GM12878 (cell line): ENCODE measurements at regions not wholly inside any gene's neighbourhood (a gene's known extent, or its start where the extent isn't known, plus 50 kb on each side); places are given as distances from the start of the nearest gene placed in this dataset.
"Not testable (repeated sequence)": the region's sequence is repeated elsewhere in the genome, so short reads cannot be mapped to it uniquely, and the experiment has no call there.

ENCODE experiments used
- CBX3 ChIP-seq: fragments of 200-600 bp; sonication (generic); IDR thresholded peaks from 2 replicates; pipeline ENCODE4 v1.6.1; 2016; ENCODE audit warnings: low read depth, borderline replicate concordance
- CREB1 ChIP-seq: IDR thresholded peaks from 2 replicates; pipeline ENCODE4 v1.6.1; 2012; ENCODE audit warnings: low read depth, mild to moderate bottlenecking, inconsistent platforms
- POLR2AphosphoS5 ChIP-seq: IDR thresholded peaks from 2 replicates; pipeline ENCODE4 v1.6.1; 2011; ENCODE audit warnings: mild to moderate bottlenecking, low read length, inconsistent platforms
- TARDBP ChIP-seq: IDR thresholded peaks from 2 replicates; pipeline ENCODE4 v1.6.1; 2016; ENCODE audit warnings: borderline replicate concordance
- TF ChIP-seq, protein P1 (sequence below), 3 experiments: IDR thresholded peaks in 2 of 3; conservative IDR thresholded peaks in 1 of 3; 2 replicates each; pipeline ENCODE4 v1.5.1; 2011; ENCODE audit warnings: low read depth in 3 of 3, low read length in 3 of 3, mild to moderate bottlenecking in 3 of 3, control low read depth in 2 of 3, moderate library complexity in 2 of 3, inconsistent platforms in 1 of 3, mixed read lengths in 1 of 3; ENCODE audit not compliant: control insufficient read depth in 2 of 3, insufficient read depth in 1 of 3; ENCODE audit errors: extremely low read depth in 1 of 3

DNA sequence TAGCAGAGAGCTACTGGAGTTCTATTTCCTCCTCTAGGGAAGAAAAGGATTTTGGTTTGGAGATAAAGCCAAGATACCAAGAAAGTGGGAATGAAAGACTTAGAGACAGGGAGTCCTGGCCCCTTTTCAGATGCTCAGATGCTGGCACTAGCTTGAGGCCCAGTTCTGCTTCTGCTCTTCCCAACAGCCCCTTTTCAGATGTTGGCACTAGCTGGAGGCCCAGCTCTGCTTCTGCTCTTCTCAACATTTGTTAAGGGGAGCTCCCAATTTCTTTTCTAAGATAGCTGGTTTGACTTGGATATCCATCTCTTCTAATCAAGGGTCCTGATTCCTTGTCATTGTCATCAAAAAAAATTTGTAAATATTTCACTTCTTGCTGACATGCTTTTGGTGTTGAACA, 874.0 kb upstream of the TPTE start:
- TF ChIP-seq, protein P1, sequence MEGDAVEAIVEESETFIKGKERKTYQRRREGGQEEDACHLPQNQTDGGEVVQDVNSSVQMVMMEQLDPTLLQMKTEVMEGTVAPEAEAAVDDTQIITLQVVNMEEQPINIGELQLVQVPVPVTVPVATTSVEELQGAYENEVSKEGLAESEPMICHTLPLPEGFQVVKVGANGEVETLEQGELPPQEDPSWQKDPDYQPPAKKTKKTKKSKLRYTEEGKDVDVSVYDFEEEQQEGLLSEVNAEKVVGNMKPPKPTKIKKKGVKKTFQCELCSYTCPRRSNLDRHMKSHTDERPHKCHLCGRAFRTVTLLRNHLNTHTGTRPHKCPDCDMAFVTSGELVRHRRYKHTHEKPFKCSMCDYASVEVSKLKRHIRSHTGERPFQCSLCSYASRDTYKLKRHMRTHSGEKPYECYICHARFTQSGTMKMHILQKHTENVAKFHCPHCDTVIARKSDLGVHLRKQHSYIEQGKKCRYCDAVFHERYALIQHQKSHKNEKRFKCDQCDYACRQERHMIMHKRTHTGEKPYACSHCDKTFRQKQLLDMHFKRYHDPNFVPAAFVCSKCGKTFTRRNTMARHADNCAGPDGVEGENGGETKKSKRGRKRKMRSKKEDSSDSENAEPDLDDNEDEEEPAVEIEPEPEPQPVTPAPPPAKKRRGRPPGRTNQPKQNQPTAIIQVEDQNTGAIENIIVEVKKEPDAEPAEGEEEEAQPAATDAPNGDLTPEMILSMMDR (IDR thresholded peaks at IDR 0.05 in 2 of 3, conservative IDR thresholded peaks at IDR 0.05 in 1 of 3; ENCODE audit: control insufficient read depth in 2 of 3, extremely low read depth in 1 of 3, insufficient read depth in 1 of 3, low read depth in 3 of 3, low read length in 3 of 3) = not testable (repeated sequence)
- TF ChIP-seq CBX3, CREB1, TARDBP, POLR2AphosphoS5: not testable (repeated sequence)
